ENCODE measurements at regions not wholly inside any gene's neighbourhood (a gene's known extent, or its start where the extent isn't known, plus 50 kb on each side); places are given as distances from the start of the nearest gene placed in this dataset.

- TF ChIP-seq CTCF (IDR thresholded peaks at IDR 0.05), result no peak
- no peak for TF ChIP-seq EZH2 (IDR thresholded peaks at IDR 0.05)
- TF ChIP-seq EZH2phosphoT487 (IDR thresholded peaks at IDR 0.05), result no peak
These were observed 231.0 kb upstream of the GATB start for GRCh38 chr4:151991884-151992167.
